Activated CD4-positive, alpha-beta T cell treated with anti-CD3 and anti-CD28 coated beads, Interleukin-2, amount 10 ng/mL, durations not matched to agents 7 days and 5 days (primary cell): ENCODE measurements at regions not wholly inside any gene's neighbourhood (a gene's known extent, or its start where the extent isn't known, plus 50 kb on each side); places are given as distances from the start of the nearest gene placed in this dataset.
"Not testable (repeated sequence)": the region's sequence is repeated elsewhere in the genome, so short reads cannot be mapped to it uniquely, and the experiment has no call there.

ENCODE experiments used
- CTCF ChIA-PET: fragments of 350-600 bp; sonication (Branson Sonifier 250); formaldehyde crosslinking; loops from one replicate; lab custom pipeline; 2021; ENCODE audit warnings: antibody characterized with exemption; lab: Charles Lee
- POLR2A ChIA-PET: fragments of 350-600 bp; sonication (Branson Sonifier 250); formaldehyde crosslinking; loops from one replicate; lab custom pipeline; 2021; ENCODE audit warnings: antibody characterized with exemption; lab: Charles Lee
- DNase-seq: peaks from one replicate; pipeline ENCODE4 v3.0.0-alpha.2; 2020
- H3K27ac Mint-ChIP-seq: one replicate; pipeline ENCODE4 v1.8.0; 2021; ENCODE audit warnings: mild to moderate bottlenecking, moderate library complexity, mixed read lengths
- H3K27me3 Mint-ChIP-seq: one replicate; pipeline ENCODE4 v1.8.0; 2021; ENCODE audit warnings: mixed read lengths
- H3K36me3 Mint-ChIP-seq: one replicate; pipeline ENCODE4 v1.8.0; 2021; ENCODE audit warnings: low read depth, mixed read lengths
- H3K4me1 Mint-ChIP-seq: one replicate; pipeline ENCODE4 v1.8.0; 2021; ENCODE audit warnings: mixed read lengths
- H3K4me3 Mint-ChIP-seq: one replicate; pipeline ENCODE4 v1.8.0; 2021; ENCODE audit warnings: mild to moderate bottlenecking, moderate library complexity, mixed read lengths
- H3K9me3 Mint-ChIP-seq: one replicate; pipeline ENCODE4 v1.8.0; 2021; ENCODE audit warnings: mixed read lengths

- DNase-seq: no peak
- Mint-ChIP-seq H3K9me3 (no peaks in the 10 kb centered on the region), H3K27me3 (no peaks in the 10 kb centered on the region), H3K27ac (no peak overlapping the region), H3K36me3 (no peaks in the 10 kb centered on the region), H3K4me3 (no peak overlapping the region), H3K4me1 (peaks cover 17% of the 10 kb centered on the region)
- ChIA-PET POLR2A (no interaction called here), CTCF (interaction anchor here (0.6 to 1.0 kb wide), 2 partner anchors 11 to 218 kb away, joined by 3 to 4 read pairs; no protein-coding TSS in a partner anchor)
These were observed 99.4 kb upstream of the DLG1 start for GRCh38 chr3:197397838-197398237.

- CTCF ChIA-PET: interaction anchor here (0.6 to 1.5 kb wide), 6 partner anchors 11 to 704 kb away, joined by 3 read pairs; no protein-coding TSS in a partner anchor
- Mint-ChIP-seq H3K4me1 (peaks cover 17% of the 10 kb centered on the region), H3K9me3 (no peaks in the 10 kb centered on the region), H3K27ac (peak overlapping the region; percentile 61), H3K27me3 (peaks cover 4% of the 10 kb centered on the region), H3K36me3 (no peaks in the 10 kb centered on the region), H3K4me3 (no peak overlapping the region)
- peak; percentile 33 for DNase-seq
- POLR2A ChIA-PET: interaction anchor here (0.5 kb wide), 1 partner anchor 336 kb away, joined by 3 read pairs; no protein-coding TSS in a partner anchor
These were observed 96.3 kb upstream of the DLG1 start for GRCh38 chr3:197394464-197395321.

- not testable (repeated sequence) for H3K4me3 Mint-ChIP-seq
These were observed 95.7 kb upstream of the DLG1 start for GRCh38 chr3:197394126-197394463.

GRCh38 chr3:197393711-197394110 is 95.3 kb upstream of the DLG1 start:
- peak; percentile 17 for DNase-seq
- ChIA-PET CTCF (interaction anchor here (0.6 kb wide), 1 partner anchor 107 kb away, joined by 4 read pairs; no protein-coding TSS in a partner anchor), POLR2A (no interaction called here)
- Mint-ChIP-seq H3K27ac (no peak overlapping the region), H3K27me3 (peaks cover 7% of the 10 kb centered on the region), H3K36me3 (no peaks in the 10 kb centered on the region), H3K4me1 (peaks cover 17% of the 10 kb centered on the region), H3K4me3 (no peak overlapping the region), H3K9me3 (no peaks in the 10 kb centered on the region)

More at GRCh38 chr3:197394126-197394463, 95.7 kb upstream of the DLG1 start:
- H3K9me3 Mint-ChIP-seq, H3K27me3 Mint-ChIP-seq, DNase-seq, H3K36me3 Mint-ChIP-seq: not testable (repeated sequence)
- Mint-ChIP-seq H3K4me1 (peaks cover 17% of the 10 kb centered on the region), H3K27ac (peak overlapping the region; percentile 61)
- POLR2A ChIA-PET: interaction anchor here (0.5 kb wide), 1 partner anchor 335 kb away, joined by 3 read pairs; no protein-coding TSS in a partner anchor
- CTCF ChIA-PET: interaction anchor here (0.6 to 1.5 kb wide), 3 partner anchors 30 to 500 kb away, joined by 3 to 4 read pairs (median 3); no protein-coding TSS in a partner anchor

GRCh38 chr3:197392961-197393360 is 94.5 kb upstream of the DLG1 start:
- Mint-ChIP-seq H3K4me1 (peaks cover 17% of the 10 kb centered on the region), H3K27ac (no peak overlapping the region), H3K9me3 (no peaks in the 10 kb centered on the region), H3K4me3 (no peak overlapping the region), H3K36me3 (no peaks in the 10 kb centered on the region), H3K27me3 (peaks cover 7% of the 10 kb centered on the region)
- DNase-seq: no peak
- POLR2A ChIA-PET: no interaction called here
- CTCF ChIA-PET: interaction anchor here (0.7 kb wide), 1 partner anchor 8 kb away, joined by 4 read pairs; no protein-coding TSS in a partner anchor

GRCh38 chr3:197381371-197381770 is 83.0 kb upstream of the DLG1 start:
- ChIA-PET CTCF (interaction anchor here (0.7 to 1.2 kb wide), 2 partner anchors 14 to 35 kb away, joined by 3 read pairs; no protein-coding TSS in a partner anchor), POLR2A (no interaction called here)
- no peak overlapping the region for H3K27ac Mint-ChIP-seq

GRCh38 chr3:197380786-197381185 is 82.4 kb upstream of the DLG1 start:
- CTCF ChIA-PET: interaction anchor here (1.2 kb wide), 1 partner anchor 15 kb away, joined by 3 read pairs; no protein-coding TSS in a partner anchor
- DNase-seq: no peak
- Mint-ChIP-seq H3K27ac (no peak overlapping the region), H3K9me3 (no peaks in the 10 kb centered on the region), H3K27me3 (peaks cover 2% of the 10 kb centered on the region), H3K4me1 (peaks cover 3% of the 10 kb centered on the region), H3K36me3 (no peaks in the 10 kb centered on the region), H3K4me3 (no peak overlapping the region)
- POLR2A ChIA-PET: no interaction called here

More at GRCh38 chr3:197381371-197381770, 83.0 kb upstream of the DLG1 start:
- Mint-ChIP-seq H3K36me3 (no peaks in the 10 kb centered on the region), H3K27me3 (peaks cover 3% of the 10 kb centered on the region), H3K4me3 (no peak overlapping the region), H3K4me1 (peaks cover 3% of the 10 kb centered on the region), H3K9me3 (no peaks in the 10 kb centered on the region)
- DNase-seq: no peak

GRCh38 chr3:197378985-197379718 is 80.7 kb upstream of the DLG1 start:
- DNase-seq: no peak
- ChIA-PET POLR2A (no interaction called here), CTCF (no interaction called here)
- H3K27ac Mint-ChIP-seq: no peak overlapping the region
- H3K9me3 Mint-ChIP-seq: no peaks in the 10 kb centered on the region
- H3K4me3 Mint-ChIP-seq: no peak overlapping the region
- no peaks in the 10 kb centered on the region for H3K36me3 Mint-ChIP-seq
- H3K4me1 Mint-ChIP-seq: peaks cover 3% of the 10 kb centered on the region
- H3K27me3 Mint-ChIP-seq: peaks cover 3% of the 10 kb centered on the region

- ChIA-PET CTCF (interaction anchor here (1.3 to 3.3 kb wide), 2 partner anchors 10 to 12 kb away, joined by 3 to 14 read pairs; no protein-coding TSS in a partner anchor), POLR2A (no interaction called here)
- Mint-ChIP-seq H3K27ac (no peak overlapping the region), H3K9me3 (no peaks in the 10 kb centered on the region), H3K36me3 (no peaks in the 10 kb centered on the region), H3K27me3 (peaks cover 6% of the 10 kb centered on the region), H3K4me1 (peaks cover 3% of the 10 kb centered on the region), H3K4me3 (no peak overlapping the region)
- DNase-seq: no peak
These were observed 78.5 kb upstream of the DLG1 start for GRCh38 chr3:197376735-197377555.

GRCh38 chr3:197376020-197376419 is 77.6 kb upstream of the DLG1 start:
- POLR2A ChIA-PET: no interaction called here
- no peaks in the 10 kb centered on the region for H3K9me3 Mint-ChIP-seq
- no peak for DNase-seq
- H3K27ac Mint-ChIP-seq: no peak overlapping the region
- peaks cover 6% of the 10 kb centered on the region for H3K27me3 Mint-ChIP-seq
- peaks cover 3% of the 10 kb centered on the region for H3K4me1 Mint-ChIP-seq
- CTCF ChIA-PET: interaction anchor here (1.3 to 3.3 kb wide), 2 partner anchors 9 to 11 kb away, joined by 3 to 14 read pairs; no protein-coding TSS in a partner anchor
- H3K4me3 Mint-ChIP-seq: no peak overlapping the region
- no peaks in the 10 kb centered on the region for H3K36me3 Mint-ChIP-seq

- peaks cover 6% of the 10 kb centered on the region for H3K27me3 Mint-ChIP-seq
- no peaks in the 10 kb centered on the region for H3K9me3 Mint-ChIP-seq
- no peak for DNase-seq
- POLR2A ChIA-PET: no interaction called here
- H3K4me1 Mint-ChIP-seq: peaks cover 3% of the 10 kb centered on the region
- CTCF ChIA-PET: interaction anchor here (3.3 kb wide), 1 partner anchor 10 kb away, joined by 14 read pairs; no protein-coding TSS in a partner anchor
- H3K4me3 Mint-ChIP-seq: no peak overlapping the region
- no peak overlapping the region for H3K27ac Mint-ChIP-seq
- H3K36me3 Mint-ChIP-seq: no peaks in the 10 kb centered on the region
These were observed 76.6 kb upstream of the DLG1 start for GRCh38 chr3:197375001-197375441.

GRCh38 chr3:197373096-197373495 is 74.7 kb upstream of the DLG1 start:
- Mint-ChIP-seq H3K4me3 (no peak overlapping the region), H3K27ac (no peak overlapping the region), H3K27me3 (peaks cover 9% of the 10 kb centered on the region), H3K4me1 (no peaks in the 10 kb centered on the region), H3K36me3 (no peaks in the 10 kb centered on the region), H3K9me3 (no peaks in the 10 kb centered on the region)
- no peak for DNase-seq
- ChIA-PET CTCF (interaction anchor here (0.6 to 0.7 kb wide), 2 partner anchors 29 to 344 kb away, joined by 3 to 4 read pairs; partner anchors contain the start of gene MELTF), POLR2A (no interaction called here)
